ENCODE measurements at regions not wholly inside any gene's neighbourhood (a gene's known extent, or its start where the extent isn't known, plus 50 kb on each side); places are given as distances from the start of the nearest gene placed in this dataset.

DNA sequence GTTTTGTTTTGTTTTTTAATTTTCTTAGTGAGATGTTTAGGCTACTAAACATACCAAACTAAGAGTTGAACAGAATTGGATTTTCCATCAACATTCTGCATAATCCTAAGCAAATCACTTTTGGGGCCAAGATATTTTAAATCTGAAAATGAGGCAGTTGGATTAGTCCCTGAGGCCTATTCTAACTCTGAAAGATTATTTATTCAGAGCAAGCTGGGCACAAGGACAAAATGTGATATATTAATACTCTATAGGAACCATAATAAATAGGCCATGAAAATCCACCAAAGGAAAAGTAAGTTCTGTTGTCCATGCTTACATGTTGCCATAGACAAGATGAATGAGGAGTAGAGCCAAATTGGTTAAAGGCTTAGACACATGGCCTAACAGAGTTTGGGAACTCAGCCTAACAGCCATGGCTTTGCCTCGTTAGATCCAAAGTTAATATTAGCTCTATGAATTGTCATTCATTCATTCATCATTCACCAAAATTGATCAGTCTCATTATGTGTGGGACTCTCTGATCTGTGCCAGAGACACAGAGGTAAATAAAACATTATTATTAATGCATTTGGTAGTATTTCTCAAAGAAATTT is 183.5 kb downstream of the SCG2 start:
- no peaks in the 10 kb centered on the region for H3F3A ChIP-seq (replicated peaks; ENCODE audit: insufficient read depth)
- no peaks in the 10 kb centered on the region for H3K9me3 ChIP-seq
- TF ChIP-seq TCF12 (IDR thresholded peaks at IDR 0.05) (no peak), RXRA (IDR thresholded peaks at IDR 0.05; ENCODE audit: borderline replicate concordance, low read depth) (no peak), GABPA (IDR thresholded peaks at IDR 0.05; ENCODE audit: low read depth) (no peak), MEF2A (IDR thresholded peaks at IDR 0.05; ENCODE audit: borderline replicate concordance, low read depth) (no peak), FOXM1 (IDR thresholded peaks at IDR 0.05; ENCODE audit: low read depth) (no peak), TAF1 (IDR thresholded peaks at IDR 0.05; ENCODE audit: borderline replicate concordance, low read depth, low read length) (no peak), NFIC (IDR thresholded peaks at IDR 0.05; ENCODE audit: borderline replicate concordance) (no peak)
- TF ChIP-seq, protein P1, sequence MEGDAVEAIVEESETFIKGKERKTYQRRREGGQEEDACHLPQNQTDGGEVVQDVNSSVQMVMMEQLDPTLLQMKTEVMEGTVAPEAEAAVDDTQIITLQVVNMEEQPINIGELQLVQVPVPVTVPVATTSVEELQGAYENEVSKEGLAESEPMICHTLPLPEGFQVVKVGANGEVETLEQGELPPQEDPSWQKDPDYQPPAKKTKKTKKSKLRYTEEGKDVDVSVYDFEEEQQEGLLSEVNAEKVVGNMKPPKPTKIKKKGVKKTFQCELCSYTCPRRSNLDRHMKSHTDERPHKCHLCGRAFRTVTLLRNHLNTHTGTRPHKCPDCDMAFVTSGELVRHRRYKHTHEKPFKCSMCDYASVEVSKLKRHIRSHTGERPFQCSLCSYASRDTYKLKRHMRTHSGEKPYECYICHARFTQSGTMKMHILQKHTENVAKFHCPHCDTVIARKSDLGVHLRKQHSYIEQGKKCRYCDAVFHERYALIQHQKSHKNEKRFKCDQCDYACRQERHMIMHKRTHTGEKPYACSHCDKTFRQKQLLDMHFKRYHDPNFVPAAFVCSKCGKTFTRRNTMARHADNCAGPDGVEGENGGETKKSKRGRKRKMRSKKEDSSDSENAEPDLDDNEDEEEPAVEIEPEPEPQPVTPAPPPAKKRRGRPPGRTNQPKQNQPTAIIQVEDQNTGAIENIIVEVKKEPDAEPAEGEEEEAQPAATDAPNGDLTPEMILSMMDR (IDR thresholded peaks at IDR 0.05): no peak
- TF ChIP-seq, protein P2, sequence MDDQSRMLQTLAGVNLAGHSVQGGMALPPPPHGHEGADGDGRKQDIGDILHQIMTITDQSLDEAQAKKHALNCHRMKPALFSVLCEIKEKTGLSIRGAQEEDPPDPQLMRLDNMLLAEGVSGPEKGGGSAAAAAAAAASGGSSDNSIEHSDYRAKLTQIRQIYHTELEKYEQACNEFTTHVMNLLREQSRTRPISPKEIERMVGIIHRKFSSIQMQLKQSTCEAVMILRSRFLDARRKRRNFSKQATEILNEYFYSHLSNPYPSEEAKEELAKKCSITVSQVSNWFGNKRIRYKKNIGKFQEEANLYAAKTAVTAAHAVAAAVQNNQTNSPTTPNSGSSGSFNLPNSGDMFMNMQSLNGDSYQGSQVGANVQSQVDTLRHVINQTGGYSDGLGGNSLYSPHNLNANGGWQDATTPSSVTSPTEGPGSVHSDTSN (IDR thresholded peaks at IDR 0.05): no peak
- no peaks in the 10 kb centered on the region for H3K9me2 ChIP-seq
- H3K27ac ChIP-seq (ENCODE audit: low read depth in 2 of 2, low read length in 1 of 2): no peak overlapping the region
- H3K9ac ChIP-seq: no peak overlapping the region
- no peaks in the 10 kb centered on the region for H3K36me3 ChIP-seq (replicated peaks in 1 of 2; ENCODE audit: control insufficient read depth in 1 of 2, insufficient read depth in 2 of 2, low read length in 1 of 2)
- H3K79me2 ChIP-seq (ENCODE audit: insufficient read depth): no peaks in the 10 kb centered on the region
- POLR2A ChIA-PET: no interaction called here
- H3K4me1 ChIP-seq (ENCODE audit: control insufficient read depth in 1 of 2, insufficient read depth in 2 of 2, low read depth in 1 of 2, low read length in 1 of 2): no peaks in the 10 kb centered on the region; a peak in 1 of 4 replicates
- H3K27me3 ChIP-seq (ENCODE audit: insufficient read depth): no peaks in the 10 kb centered on the region
- no peaks in the 10 kb centered on the region for H4K20me1 ChIP-seq (ENCODE audit: insufficient read depth)
- CTCF ChIA-PET: no interaction called here
- no peak overlapping the region for H3K4me3 ChIP-seq (ENCODE audit: low read depth in 2 of 2, low read length in 1 of 2)
- H3K4me2 ChIP-seq: no peak overlapping the region
- WGBS (ENCODE audit: low lambda C conversion rate): 91% methylated on average over 1 of the region's 1 CpG
- no peak overlapping the region for H2AFZ ChIP-seq (ENCODE audit: low read depth)
- DNase-seq: no peak

DNA sequence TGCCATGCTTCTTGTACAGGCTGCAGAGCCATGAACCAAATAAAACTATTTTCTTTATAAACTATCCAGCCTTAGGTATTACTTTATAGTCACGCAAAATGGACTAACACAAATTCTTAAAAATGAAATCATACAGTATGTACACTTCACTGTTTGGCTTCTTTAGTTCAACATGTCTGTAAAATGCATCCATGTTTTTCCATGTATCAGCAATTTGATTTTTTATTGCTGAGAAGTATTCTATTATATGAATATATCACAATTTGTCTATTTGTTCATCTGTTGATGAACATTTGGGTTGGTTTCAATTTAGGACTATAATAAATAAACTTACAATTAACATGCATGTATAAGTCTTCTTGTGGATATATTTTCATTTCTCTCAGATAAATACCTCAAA is 182.1 kb downstream of the SCG2 start:
- Histone ChIP-seq H3K4me2 (no peak overlapping the region), H3F3A (replicated peaks; ENCODE audit: insufficient read depth) (no peaks in the 10 kb centered on the region), H3K9me3 (no peaks in the 10 kb centered on the region), H3K27ac (ENCODE audit: low read depth in 2 of 2, low read length in 1 of 2) (no peak overlapping the region), H3K27me3 (ENCODE audit: insufficient read depth) (no peaks in the 10 kb centered on the region), H4K20me1 (ENCODE audit: insufficient read depth) (no peaks in the 10 kb centered on the region), H3K79me2 (ENCODE audit: insufficient read depth) (no peaks in the 10 kb centered on the region), H3K36me3 (replicated peaks in 1 of 2; ENCODE audit: control insufficient read depth in 1 of 2, insufficient read depth in 2 of 2, low read length in 1 of 2) (no peaks in the 10 kb centered on the region), H3K9me2 (no peaks in the 10 kb centered on the region), H3K4me3 (ENCODE audit: low read depth in 2 of 2, low read length in 1 of 2) (no peak overlapping the region), H3K9ac (no peak overlapping the region), H2AFZ (ENCODE audit: low read depth) (no peak overlapping the region), H3K4me1 (ENCODE audit: control insufficient read depth in 1 of 2, insufficient read depth in 2 of 2, low read depth in 1 of 2, low read length in 1 of 2) (no peaks in the 10 kb centered on the region; a peak in 1 of 4 replicates)
- no peak for DNase-seq
- CTCF ChIA-PET: interaction anchor here (0.8 to 1.4 kb wide), 2 partner anchors 34 to 39 kb away, joined by 3 to 4 read pairs; no protein-coding TSS in a partner anchor
- WGBS (ENCODE audit: low lambda C conversion rate): 92% methylated on average over 1 of the region's 1 CpG
- POLR2A ChIA-PET: no interaction called here
- no peak for TF ChIP-seq GABPA (IDR thresholded peaks at IDR 0.05; ENCODE audit: low read depth)
- no peak for TF ChIP-seq TCF12 (IDR thresholded peaks at IDR 0.05)
- no peak for TF ChIP-seq SIN3A (IDR thresholded peaks at IDR 0.05; ENCODE audit: borderline replicate concordance, low read depth, low read length)

Measured in SK-N-SH (cell line).